ENCODE measurements at regions not wholly inside any gene's neighbourhood (a gene's known extent, or its start where the extent isn't known, plus 50 kb on each side); places are given as distances from the start of the nearest gene placed in this dataset.

GRCh38 chr13:58858870-58859371 lies 1227.4 kb downstream of the PCDH17 start:
- H3K27me3 ChIP-seq (ENCODE audit: insufficient read depth, low read depth): no peaks in the 10 kb centered on the region
- H3K4me3 ChIP-seq (IDR thresholded peaks at IDR 0.05; ENCODE audit: insufficient read depth, low read depth, low read length): no peak overlapping the region
- no peaks in the 10 kb centered on the region for H3K4me1 ChIP-seq (ENCODE audit: low read depth, poor library complexity, severe bottlenecking)
- no peak overlapping the region for H3K9ac ChIP-seq
- no peak overlapping the region for H3K27ac ChIP-seq
- H3K4me2 ChIP-seq: no peak overlapping the region
- no peaks in the 10 kb centered on the region for H4K20me1 ChIP-seq (ENCODE audit: insufficient read depth)
- no peaks in the 10 kb centered on the region for H3K36me3 ChIP-seq (ENCODE audit: insufficient read depth)
- TF ChIP-seq, protein P1, sequence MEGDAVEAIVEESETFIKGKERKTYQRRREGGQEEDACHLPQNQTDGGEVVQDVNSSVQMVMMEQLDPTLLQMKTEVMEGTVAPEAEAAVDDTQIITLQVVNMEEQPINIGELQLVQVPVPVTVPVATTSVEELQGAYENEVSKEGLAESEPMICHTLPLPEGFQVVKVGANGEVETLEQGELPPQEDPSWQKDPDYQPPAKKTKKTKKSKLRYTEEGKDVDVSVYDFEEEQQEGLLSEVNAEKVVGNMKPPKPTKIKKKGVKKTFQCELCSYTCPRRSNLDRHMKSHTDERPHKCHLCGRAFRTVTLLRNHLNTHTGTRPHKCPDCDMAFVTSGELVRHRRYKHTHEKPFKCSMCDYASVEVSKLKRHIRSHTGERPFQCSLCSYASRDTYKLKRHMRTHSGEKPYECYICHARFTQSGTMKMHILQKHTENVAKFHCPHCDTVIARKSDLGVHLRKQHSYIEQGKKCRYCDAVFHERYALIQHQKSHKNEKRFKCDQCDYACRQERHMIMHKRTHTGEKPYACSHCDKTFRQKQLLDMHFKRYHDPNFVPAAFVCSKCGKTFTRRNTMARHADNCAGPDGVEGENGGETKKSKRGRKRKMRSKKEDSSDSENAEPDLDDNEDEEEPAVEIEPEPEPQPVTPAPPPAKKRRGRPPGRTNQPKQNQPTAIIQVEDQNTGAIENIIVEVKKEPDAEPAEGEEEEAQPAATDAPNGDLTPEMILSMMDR (conservative IDR thresholded peaks at IDR 0.05; ENCODE audit: low read depth, low read length): no peak
- H2AFZ ChIP-seq (ENCODE audit: low read depth): no peak overlapping the region
- no peaks in the 10 kb centered on the region for H3K79me2 ChIP-seq (ENCODE audit: insufficient read depth, low read depth)

- TF ChIP-seq, protein P1 (conservative IDR thresholded peaks at IDR 0.05; ENCODE audit: low read depth, low read length): no peak
- Histone ChIP-seq H3K4me2 (no peak overlapping the region), H2AFZ (ENCODE audit: low read depth) (no peak overlapping the region), H3K27ac (no peak overlapping the region), H3K9ac (no peak overlapping the region), H3K27me3 (ENCODE audit: insufficient read depth, low read depth) (no peaks in the 10 kb centered on the region), H3K4me1 (ENCODE audit: low read depth, poor library complexity, severe bottlenecking) (no peaks in the 10 kb centered on the region), H3K36me3 (ENCODE audit: insufficient read depth) (no peaks in the 10 kb centered on the region), H3K79me2 (ENCODE audit: insufficient read depth, low read depth) (no peaks in the 10 kb centered on the region), H4K20me1 (ENCODE audit: insufficient read depth) (no peaks in the 10 kb centered on the region), H3K4me3 (IDR thresholded peaks at IDR 0.05; ENCODE audit: insufficient read depth, low read depth, low read length) (no peak overlapping the region)
Observed at GRCh38 chr13:58865286-58865685, 1233.7 kb downstream of the PCDH17 start.

DNA sequence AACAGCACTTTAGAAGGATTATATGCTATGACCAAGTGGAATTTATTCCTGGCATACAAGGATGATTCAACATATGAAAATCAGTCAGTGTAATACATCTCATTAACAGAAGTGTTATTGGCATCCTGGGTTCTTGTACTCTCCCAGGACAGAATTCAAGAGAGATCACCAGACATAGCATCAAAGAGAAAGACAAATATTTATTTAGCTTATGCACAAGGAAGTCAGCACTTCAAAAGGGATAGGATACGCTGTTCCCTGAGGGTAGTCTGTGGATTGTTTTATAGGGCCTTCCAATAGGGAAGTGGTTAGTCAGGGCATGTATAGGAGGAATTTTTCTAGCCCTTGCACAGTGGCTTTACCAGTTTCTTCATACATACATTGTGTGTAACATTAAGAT lies 1238.0 kb downstream of the PCDH17 start:
- no peak overlapping the region for H3K4me2 ChIP-seq
- no peaks in the 10 kb centered on the region for H4K20me1 ChIP-seq (ENCODE audit: insufficient read depth)
- TF ChIP-seq, protein P1 (conservative IDR thresholded peaks at IDR 0.05; ENCODE audit: low read depth, low read length): no peak
- no peak overlapping the region for H3K27ac ChIP-seq
- H3K79me2 ChIP-seq (ENCODE audit: insufficient read depth, low read depth): no peaks in the 10 kb centered on the region
- H3K36me3 ChIP-seq (ENCODE audit: insufficient read depth): no peaks in the 10 kb centered on the region
- H3K4me1 ChIP-seq (ENCODE audit: low read depth, poor library complexity, severe bottlenecking): no peaks in the 10 kb centered on the region
- H3K9ac ChIP-seq: no peak overlapping the region
- no peaks in the 10 kb centered on the region for H3K27me3 ChIP-seq (ENCODE audit: insufficient read depth, low read depth)
- no peak overlapping the region for H3K4me3 ChIP-seq (IDR thresholded peaks at IDR 0.05; ENCODE audit: insufficient read depth, low read depth, low read length)
- H2AFZ ChIP-seq (ENCODE audit: low read depth): no peak overlapping the region

GRCh38 chr13:58876473-58876872 lies 1244.9 kb downstream of the PCDH17 start:
- no peaks in the 10 kb centered on the region for H3K27me3 ChIP-seq (ENCODE audit: insufficient read depth, low read depth)
- no peaks in the 10 kb centered on the region for H4K20me1 ChIP-seq (ENCODE audit: insufficient read depth)
- no peak overlapping the region for H3K9ac ChIP-seq
- no peak overlapping the region for H3K27ac ChIP-seq
- TF ChIP-seq, protein P1 (conservative IDR thresholded peaks at IDR 0.05; ENCODE audit: low read depth, low read length): no peak
- no peaks in the 10 kb centered on the region for H3K36me3 ChIP-seq (ENCODE audit: insufficient read depth)
- H3K4me2 ChIP-seq: no peak overlapping the region
- H2AFZ ChIP-seq (ENCODE audit: low read depth): no peak overlapping the region
- no peaks in the 10 kb centered on the region for H3K4me1 ChIP-seq (ENCODE audit: low read depth, poor library complexity, severe bottlenecking)
- no peak overlapping the region for H3K4me3 ChIP-seq (IDR thresholded peaks at IDR 0.05; ENCODE audit: insufficient read depth, low read depth, low read length)
- no peaks in the 10 kb centered on the region for H3K79me2 ChIP-seq (ENCODE audit: insufficient read depth, low read depth)
